Loucy (cell line): ENCODE measurements at regions not wholly inside any gene's neighbourhood (a gene's known extent, or its start where the extent isn't known, plus 50 kb on each side); places are given as distances from the start of the nearest gene placed in this dataset.
"Not testable (repeated sequence)": the region's sequence is repeated elsewhere in the genome, so short reads cannot be mapped to it uniquely, and the experiment has no call there.

ENCODE experiments used
- H2AFZ ChIP-seq: fragments of 200-600 bp; sonication (generic); 2 replicates; pipeline ENCODE4 v1.6.0; 2016; ENCODE audit warnings: antibody characterized with exemption, mild to moderate bottlenecking, low read length, moderate library complexity
- H3F3A ChIP-seq: fragments of 200-600 bp; 2 replicates; pipeline ENCODE4 v1.6.0; 2016; ENCODE audit warnings: antibody characterized with exemption, low read depth, mild to moderate bottlenecking
- H3K27me3 ChIP-seq: fragments of 200-600 bp; sonication (generic); 2 replicates; pipeline ENCODE4 v1.6.1; 2014; ENCODE audit warnings: low read length, mild to moderate bottlenecking; ENCODE audit not compliant: insufficient read depth, poor library complexity, severe bottlenecking
- H3K36me3 ChIP-seq: fragments of 200-600 bp; sonication (generic); 2 replicates; pipeline ENCODE4 v1.6.1; 2016; ENCODE audit warnings: low read length; ENCODE audit not compliant: insufficient read depth
- H3K4me1 ChIP-seq: fragments of 200-600 bp; sonication (generic); 2 replicates; pipeline ENCODE4 v1.5.1; 2014; ENCODE audit warnings: low read length, mild to moderate bottlenecking; ENCODE audit not compliant: insufficient read depth, poor library complexity, severe bottlenecking
- H3K4me2 ChIP-seq: fragments of 200-600 bp; sonication (generic); 2 replicates; pipeline ENCODE4 v1.6.0; 2014; ENCODE audit warnings: antibody characterized with exemption, low read length, low read depth, mild to moderate bottlenecking; ENCODE audit not compliant: poor library complexity, severe bottlenecking
- H3K4me3 ChIP-seq: fragments of 200-600 bp; sonication (generic); 2 replicates; pipeline ENCODE4 v1.5.1; 2014; ENCODE audit warnings: low read length, mild to moderate bottlenecking, mixed read lengths; ENCODE audit not compliant: poor library complexity, severe bottlenecking
- H3K79me2 ChIP-seq: fragments of 200-600 bp; sonication (generic); 2 replicates; pipeline ENCODE4 v1.6.1; 2014; ENCODE audit warnings: low read length; ENCODE audit not compliant: insufficient read depth
- H3K9ac ChIP-seq: fragments of 200-600 bp; sonication (generic); 2 replicates; pipeline ENCODE4 v1.6.0; 2014; ENCODE audit warnings: mild to moderate bottlenecking, low read depth, low read length, moderate library complexity; ENCODE audit not compliant: poor library complexity, severe bottlenecking
- H3K9me2 ChIP-seq: fragments of 200-600 bp; sonication (generic); replicated peaks from 2 replicates; pipeline ENCODE4 v1.6.1; 2016; ENCODE audit warnings: low read depth, low read length, mixed read lengths
- H3K9me3 ChIP-seq: fragments of 200-600 bp; sonication (generic); 2 replicates; pipeline ENCODE4 v1.6.1; 2014; ENCODE audit warnings: mild to moderate bottlenecking, antibody characterized with exemption, low read length, low read depth; ENCODE audit not compliant: insufficient read depth
- H4K20me1 ChIP-seq: fragments of 200-600 bp; sonication (generic); 2 replicates; pipeline ENCODE4 v1.6.0; 2014; ENCODE audit warnings: antibody characterized with exemption, low read length, mild to moderate bottlenecking; ENCODE audit not compliant: insufficient read depth, poor library complexity, severe bottlenecking
- EZH2phosphoT487 ChIP-seq: fragments of 200-600 bp; IDR thresholded peaks from 2 replicates; pipeline ENCODE4 v1.6.1; 2018; ENCODE audit warnings: antibody characterized with exemption, mild to moderate bottlenecking, moderate library complexity, borderline replicate concordance
- TF ChIP-seq, protein P1 (sequence below): fragments of 200-600 bp; sonication (generic); conservative IDR thresholded peaks from 2 replicates; pipeline ENCODE4 v1.5.1; 2014; ENCODE audit warnings: mild to moderate bottlenecking, antibody characterized with exemption, low read length

- H3K4me1 ChIP-seq = no peaks in the 10 kb centered on the region
- H2AFZ ChIP-seq = no peak overlapping the region
- H3K9ac ChIP-seq = no peak overlapping the region
- no peak overlapping the region for H3K4me3 ChIP-seq
- H3K4me2 ChIP-seq = no peak overlapping the region
- no peaks in the 10 kb centered on the region for H3F3A ChIP-seq
- no peaks in the 10 kb centered on the region for H3K9me2 ChIP-seq
- H3K9me3 ChIP-seq = no peaks in the 10 kb centered on the region
- no peaks in the 10 kb centered on the region for H4K20me1 ChIP-seq
- no peak for TF ChIP-seq EZH2phosphoT487
- TF ChIP-seq, protein P1, sequence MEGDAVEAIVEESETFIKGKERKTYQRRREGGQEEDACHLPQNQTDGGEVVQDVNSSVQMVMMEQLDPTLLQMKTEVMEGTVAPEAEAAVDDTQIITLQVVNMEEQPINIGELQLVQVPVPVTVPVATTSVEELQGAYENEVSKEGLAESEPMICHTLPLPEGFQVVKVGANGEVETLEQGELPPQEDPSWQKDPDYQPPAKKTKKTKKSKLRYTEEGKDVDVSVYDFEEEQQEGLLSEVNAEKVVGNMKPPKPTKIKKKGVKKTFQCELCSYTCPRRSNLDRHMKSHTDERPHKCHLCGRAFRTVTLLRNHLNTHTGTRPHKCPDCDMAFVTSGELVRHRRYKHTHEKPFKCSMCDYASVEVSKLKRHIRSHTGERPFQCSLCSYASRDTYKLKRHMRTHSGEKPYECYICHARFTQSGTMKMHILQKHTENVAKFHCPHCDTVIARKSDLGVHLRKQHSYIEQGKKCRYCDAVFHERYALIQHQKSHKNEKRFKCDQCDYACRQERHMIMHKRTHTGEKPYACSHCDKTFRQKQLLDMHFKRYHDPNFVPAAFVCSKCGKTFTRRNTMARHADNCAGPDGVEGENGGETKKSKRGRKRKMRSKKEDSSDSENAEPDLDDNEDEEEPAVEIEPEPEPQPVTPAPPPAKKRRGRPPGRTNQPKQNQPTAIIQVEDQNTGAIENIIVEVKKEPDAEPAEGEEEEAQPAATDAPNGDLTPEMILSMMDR = no peak
- H3K27me3 ChIP-seq = no peaks in the 10 kb centered on the region
- H3K36me3 ChIP-seq = no peaks in the 10 kb centered on the region
- H3K79me2 ChIP-seq = no peaks in the 10 kb centered on the region
Observed at GRCh38 chr13:74554569-74555275, 420.5 kb upstream of the KLF12 start.

GRCh38 chr13:74550039-74550438, 415.8 kb upstream of the KLF12 start:
- TF ChIP-seq, protein P1 = no peak
- H2AFZ ChIP-seq = no peak overlapping the region
- no peak overlapping the region for H3K4me2 ChIP-seq
- no peaks in the 10 kb centered on the region for H3K9me2 ChIP-seq
- H3F3A ChIP-seq = no peaks in the 10 kb centered on the region
- no peaks in the 10 kb centered on the region for H3K79me2 ChIP-seq
- no peaks in the 10 kb centered on the region for H4K20me1 ChIP-seq
- H3K9ac ChIP-seq = no peak overlapping the region
- no peaks in the 10 kb centered on the region for H3K36me3 ChIP-seq
- no peaks in the 10 kb centered on the region for H3K4me1 ChIP-seq
- no peaks in the 10 kb centered on the region for H3K27me3 ChIP-seq
- no peak overlapping the region for H3K4me3 ChIP-seq
- H3K9me3 ChIP-seq = no peaks in the 10 kb centered on the region

- H3K79me2 ChIP-seq, H3K9ac ChIP-seq, H3K9me2 ChIP-seq, H3K9me3 ChIP-seq, H4K20me1 ChIP-seq, H2AFZ ChIP-seq, H3K4me3 ChIP-seq, H3K4me2 ChIP-seq, H3K36me3 ChIP-seq, H3K27me3 ChIP-seq, H3K4me1 ChIP-seq, H3F3A ChIP-seq: not testable (repeated sequence)
Observed at GRCh38 chr13:74536649-74537048, 402.4 kb upstream of the KLF12 start.

GRCh38 chr13:74533226-74533625, 399.0 kb upstream of the KLF12 start:
- no peaks in the 10 kb centered on the region for H3K4me1 ChIP-seq
- H3K36me3 ChIP-seq = no peaks in the 10 kb centered on the region
- no peak overlapping the region for H2AFZ ChIP-seq
- H3F3A ChIP-seq = no peaks in the 10 kb centered on the region
- H4K20me1 ChIP-seq = no peaks in the 10 kb centered on the region
- H3K4me3 ChIP-seq = no peak overlapping the region
- H3K9me3 ChIP-seq = no peaks in the 10 kb centered on the region
- TF ChIP-seq EZH2phosphoT487 = no peak
- TF ChIP-seq, protein P1 = no peak
- no peak overlapping the region for H3K4me2 ChIP-seq
- H3K27me3 ChIP-seq = no peaks in the 10 kb centered on the region
- H3K9ac ChIP-seq = no peak overlapping the region
- no peaks in the 10 kb centered on the region for H3K9me2 ChIP-seq
- H3K79me2 ChIP-seq = no peaks in the 10 kb centered on the region
